ENCODE measurements at regions not wholly inside any gene's neighbourhood (a gene's known extent, or its start where the extent isn't known, plus 50 kb on each side); places are given as distances from the start of the nearest gene placed in this dataset.
"Not testable (repeated sequence)": the region's sequence is repeated elsewhere in the genome, so short reads cannot be mapped to it uniquely, and the experiment has no call there.

GRCh38 chr5:176744584-176744965 lies 65.8 kb upstream of the UNC5A start:
- Mint-ChIP-seq H3K4me1 (peaks cover 16% of the 10 kb centered on the region), H3K27me3 (peaks cover 62% of the 10 kb centered on the region), H3K9me3 (no peaks in the 10 kb centered on the region), H3K4me3 (no peak overlapping the region), H3K36me3 (ENCODE audit: low read depth) (no peaks in the 10 kb centered on the region), H3K27ac (no peak overlapping the region)
- no peak for DNase-seq
- CTCF ChIA-PET = interaction anchor here (0.9 to 2.6 kb wide), 3 partner anchors 13 to 86 kb away, joined by 3 to 13 read pairs (median 6); no protein-coding TSS in a partner anchor
- POLR2A ChIA-PET = no interaction called here

- Mint-ChIP-seq H3K4me1 (peaks cover 16% of the 10 kb centered on the region), H3K9me3 (no peaks in the 10 kb centered on the region), H3K27me3 (peaks cover 45% of the 10 kb centered on the region), H3K4me3 (no peak overlapping the region), H3K36me3 (ENCODE audit: low read depth) (no peaks in the 10 kb centered on the region), H3K27ac (no peak overlapping the region)
- ChIA-PET CTCF (interaction anchor here (1.0 kb wide), 1 partner anchor 363 kb away, joined by 3 read pairs; no protein-coding TSS in a partner anchor), POLR2A (no interaction called here)
- no peak for DNase-seq
These were observed 62.7 kb upstream of the UNC5A start for GRCh38 chr5:176747670-176748072.

- DNase-seq = no peak
- Mint-ChIP-seq H3K4me3 (no peak overlapping the region), H3K27ac (no peak overlapping the region), H3K9me3 (no peaks in the 10 kb centered on the region), H3K4me1 (peaks cover 16% of the 10 kb centered on the region), H3K36me3 (ENCODE audit: low read depth) (no peaks in the 10 kb centered on the region), H3K27me3 (peaks cover 44% of the 10 kb centered on the region)
- ChIA-PET CTCF (interaction anchor here (1.0 kb wide), 1 partner anchor 363 kb away, joined by 3 read pairs; no protein-coding TSS in a partner anchor), POLR2A (no interaction called here)
These were observed 62.0 kb upstream of the UNC5A start for GRCh38 chr5:176748073-176748966.

GRCh38 chr5:176748967-176749935 lies 61.1 kb upstream of the UNC5A start:
- Mint-ChIP-seq H3K4me1 (peaks cover 13% of the 10 kb centered on the region), H3K27ac (no peak overlapping the region), H3K4me3 (no peak overlapping the region), H3K9me3 (no peaks in the 10 kb centered on the region), H3K27me3 (peaks cover 39% of the 10 kb centered on the region), H3K36me3 (ENCODE audit: low read depth) (no peaks in the 10 kb centered on the region)
- ChIA-PET POLR2A (no interaction called here), CTCF (no interaction called here)
- DNase-seq = no peak

GRCh38 chr5:176750144-176750543 lies 60.2 kb upstream of the UNC5A start:
- Mint-ChIP-seq H3K9me3 (no peaks in the 10 kb centered on the region), H3K27ac (no peak overlapping the region), H3K4me1 (peaks cover 12% of the 10 kb centered on the region), H3K36me3 (ENCODE audit: low read depth) (no peaks in the 10 kb centered on the region), H3K27me3 (peaks cover 30% of the 10 kb centered on the region), H3K4me3 (no peak overlapping the region)
- DNase-seq = no peak
- ChIA-PET POLR2A (no interaction called here), CTCF (interaction anchor here (1.3 kb wide), 1 partner anchor 90 kb away, joined by 3 read pairs; no protein-coding TSS in a partner anchor)

- CTCF ChIA-PET = no interaction called here
- H3K4me1 Mint-ChIP-seq = no peaks in the 10 kb centered on the region
- no peaks in the 10 kb centered on the region for H3K36me3 Mint-ChIP-seq (ENCODE audit: low read depth)
- POLR2A ChIA-PET = no interaction called here
- peaks cover 36% of the 10 kb centered on the region for H3K27me3 Mint-ChIP-seq
- H3K27ac Mint-ChIP-seq = no peak overlapping the region
- no peak for DNase-seq
- no peak overlapping the region for H3K4me3 Mint-ChIP-seq
- H3K9me3 Mint-ChIP-seq = peaks cover 3% of the 10 kb centered on the region
These were observed 55.9 kb upstream of the UNC5A start for GRCh38 chr5:176754376-176754973.

- H3K9me3 Mint-ChIP-seq; POLR2A ChIA-PET; CTCF ChIA-PET; DNase-seq; H3K4me1 Mint-ChIP-seq; H3K27ac Mint-ChIP-seq; H3K4me3 Mint-ChIP-seq; H3K36me3 Mint-ChIP-seq (ENCODE audit: low read depth): not testable (repeated sequence)
- H3K27me3 Mint-ChIP-seq = peaks cover 41% of the 10 kb centered on the region
These were observed 54.8 kb upstream of the UNC5A start for GRCh38 chr5:176755593-176755992.

GRCh38 chr5:176757569-176757968 lies 52.8 kb upstream of the UNC5A start:
- H3K9me3 Mint-ChIP-seq, H3K4me1 Mint-ChIP-seq: not testable (repeated sequence)
- CTCF ChIA-PET = interaction anchor here (0.9 to 1.2 kb wide), 3 partner anchors 13 to 100 kb away, joined by 3 to 8 read pairs (median 3); no protein-coding TSS in a partner anchor

More at GRCh38 chr5:176757569-176757968, 52.8 kb upstream of the UNC5A start:
- H3K36me3 Mint-ChIP-seq (ENCODE audit: low read depth); POLR2A ChIA-PET; H3K27ac Mint-ChIP-seq; DNase-seq; H3K4me3 Mint-ChIP-seq: not testable (repeated sequence)
- H3K27me3 Mint-ChIP-seq = peaks cover 44% of the 10 kb centered on the region
